PC-3 (cell line): ENCODE measurements at regions not wholly inside any gene's neighbourhood (a gene's known extent, or its start where the extent isn't known, plus 50 kb on each side); places are given as distances from the start of the nearest gene placed in this dataset.

Source experiments
- ATAC-seq: fragments of 200-7000 bp; cut with Tn5 transposase; 2 replicates; pipeline ENCODE4 v1.9.1; 2020; ENCODE audit warnings: mild to moderate bottlenecking, moderate library complexity
- BruUV-seq: library from RNA; stranded (reverse); fragments of 400-500 nt; replicated peaks from 2 replicates; lab custom pipeline; 2021; lab: Mats Ljungman, UMichigan
- CTCF ChIA-PET: fragments of 300-600 bp; sonication (Branson Sonifier 250); formaldehyde crosslinking; loops from one replicate; lab custom pipeline; 2022; ENCODE audit warnings: antibody characterized with exemption; lab: Charles Lee
- POLR2A ChIA-PET: fragments of 300-600 bp; sonication (Branson Sonifier 250); formaldehyde crosslinking; loops from one replicate; lab custom pipeline; 2022; ENCODE audit warnings: antibody characterized with exemption; ENCODE audit not compliant: unreplicated experiment; lab: Charles Lee
- DNase-seq: peaks from one replicate; pipeline ENCODE4 v3.0.0-alpha.2; 2015
- H2AFZ ChIP-seq: fragments of 300-600 bp; sonication (generic); 2 replicates; pipeline ENCODE4 v1.6.0; 2016; ENCODE audit warnings: antibody characterized with exemption, low read length
- H3F3A ChIP-seq: fragments of 300-600 bp; sonication (generic); one replicate; pipeline ENCODE4 v1.6.0; 2017; ENCODE audit warnings: antibody characterized with exemption, low read length, control low read depth, mild to moderate bottlenecking; ENCODE audit not compliant: unreplicated experiment
- H3K27ac ChIP-seq: fragments of 300-600 bp; sonication (generic); 2 replicates; pipeline ENCODE4 v1.5.1; 2016; ENCODE audit warnings: mild to moderate bottlenecking, low read length
- H3K27me3 ChIP-seq: fragments of 300-600 bp; sonication (generic); 2 replicates; pipeline ENCODE4 v1.6.1; 2016; ENCODE audit warnings: low read length, mixed read lengths
- H3K36me3 ChIP-seq: fragments of 300-600 bp; sonication (generic); 2 replicates; pipeline ENCODE4 v1.6.1; 2016; ENCODE audit warnings: low read depth, mixed run types, low read length, mixed read lengths
- H3K4me1 ChIP-seq: fragments of 300-600 bp; sonication (generic); 2 replicates; pipeline ENCODE4 v1.5.1; 2016; ENCODE audit warnings: low read length; ENCODE audit not compliant: insufficient read depth
- H3K4me2 ChIP-seq: fragments of 300-600 bp; sonication (generic); 2 replicates; pipeline ENCODE4 v1.6.0; 2016; ENCODE audit warnings: low read length
- H3K4me3 ChIP-seq: fragments of 300-600 bp; sonication (generic); 2 replicates; pipeline ENCODE4 v1.5.1; 2016; ENCODE audit warnings: mild to moderate bottlenecking, low read length, mixed read lengths
- H3K79me2 ChIP-seq: fragments of 300-600 bp; sonication (generic); 2 replicates; pipeline ENCODE4 v1.6.1; 2017; ENCODE audit warnings: low read length, mixed read lengths
- H3K9ac ChIP-seq: fragments of 300-600 bp; sonication (generic); 2 replicates; pipeline ENCODE4 v1.6.0; 2016; ENCODE audit warnings: mild to moderate bottlenecking, low read length
- H3K9me2 ChIP-seq: fragments of 300-600 bp; sonication (generic); replicated peaks from 2 replicates; pipeline ENCODE4 v1.6.1; 2016; ENCODE audit warnings: mixed run types, low read length, mixed read lengths
- H3K9me3 ChIP-seq: fragments of 300-600 bp; sonication (generic); 2 replicates; pipeline ENCODE4 v1.6.1; 2016; ENCODE audit warnings: low read length, mixed read lengths
- H4K20me1 ChIP-seq: fragments of 300-600 bp; sonication (generic); 2 replicates; pipeline ENCODE4 v1.6.1; 2016; ENCODE audit warnings: low read length, mixed read lengths
- EZH2 ChIP-seq: fragments of 300-600 bp; sonication (generic); IDR thresholded peaks from one replicate; pipeline ENCODE4 v1.6.1; 2017; ENCODE audit warnings: antibody characterized with exemption, mild to moderate bottlenecking, low read length; ENCODE audit not compliant: unreplicated experiment
- EZH2phosphoT487 ChIP-seq: fragments of 300-600 bp; sonication (generic); IDR thresholded peaks from 2 replicates; pipeline ENCODE4 v1.6.1; 2018; ENCODE audit warnings: mild to moderate bottlenecking, antibody characterized with exemption, low read length, borderline replicate concordance
- intact Hi-C: fragments of 100-400 bp; cut with micrococcal nuclease; formaldehyde crosslinking; loops from 2 replicates; pipeline ENCODE4 v1.9.0; 2023
- TF ChIP-seq, protein P1 (sequence below): fragments of 300-600 bp; sonication (generic); conservative IDR thresholded peaks from 2 replicates; pipeline ENCODE4 v1.5.1; 2017; ENCODE audit warnings: antibody characterized with exemption, low read depth, mild to moderate bottlenecking, low read length

- TF ChIP-seq, protein P1, sequence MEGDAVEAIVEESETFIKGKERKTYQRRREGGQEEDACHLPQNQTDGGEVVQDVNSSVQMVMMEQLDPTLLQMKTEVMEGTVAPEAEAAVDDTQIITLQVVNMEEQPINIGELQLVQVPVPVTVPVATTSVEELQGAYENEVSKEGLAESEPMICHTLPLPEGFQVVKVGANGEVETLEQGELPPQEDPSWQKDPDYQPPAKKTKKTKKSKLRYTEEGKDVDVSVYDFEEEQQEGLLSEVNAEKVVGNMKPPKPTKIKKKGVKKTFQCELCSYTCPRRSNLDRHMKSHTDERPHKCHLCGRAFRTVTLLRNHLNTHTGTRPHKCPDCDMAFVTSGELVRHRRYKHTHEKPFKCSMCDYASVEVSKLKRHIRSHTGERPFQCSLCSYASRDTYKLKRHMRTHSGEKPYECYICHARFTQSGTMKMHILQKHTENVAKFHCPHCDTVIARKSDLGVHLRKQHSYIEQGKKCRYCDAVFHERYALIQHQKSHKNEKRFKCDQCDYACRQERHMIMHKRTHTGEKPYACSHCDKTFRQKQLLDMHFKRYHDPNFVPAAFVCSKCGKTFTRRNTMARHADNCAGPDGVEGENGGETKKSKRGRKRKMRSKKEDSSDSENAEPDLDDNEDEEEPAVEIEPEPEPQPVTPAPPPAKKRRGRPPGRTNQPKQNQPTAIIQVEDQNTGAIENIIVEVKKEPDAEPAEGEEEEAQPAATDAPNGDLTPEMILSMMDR: no peak
- TF ChIP-seq EZH2 (no peak), EZH2phosphoT487 (no peak)
- peaks cover 44% of the 10 kb centered on the region for H3K27me3 ChIP-seq
- H3F3A ChIP-seq: no peaks in the 10 kb centered on the region
- BruUV-seq: no TSS peak
- H3K4me1 ChIP-seq: no peaks in the 10 kb centered on the region
- DNase-seq (no peak), ATAC-seq (no peak)
- intact Hi-C loops: no loop called here
- ChIA-PET CTCF (no interaction called here), POLR2A (no interaction called here)
- no peak overlapping the region for H3K4me2 ChIP-seq
- H2AFZ ChIP-seq: no peak overlapping the region
- no peaks in the 10 kb centered on the region for H3K79me2 ChIP-seq
- H3K4me3 ChIP-seq: no peak overlapping the region
- no peak overlapping the region for H3K9ac ChIP-seq
- H3K9me3 ChIP-seq: no peaks in the 10 kb centered on the region
- H3K9me2 ChIP-seq: no peaks in the 10 kb centered on the region
- H3K36me3 ChIP-seq: no peaks in the 10 kb centered on the region
- H4K20me1 ChIP-seq: no peaks in the 10 kb centered on the region
- H3K27ac ChIP-seq: no peak overlapping the region
These were observed 93.3 kb upstream of the PAPOLG start for GRCh38 chr2:60662781-60663180.

- ChIA-PET POLR2A (no interaction called here), CTCF (no interaction called here)
- Histone ChIP-seq H3K36me3 (no peaks in the 10 kb centered on the region), H3K4me3 (no peak overlapping the region), H2AFZ (no peak overlapping the region), H4K20me1 (no peaks in the 10 kb centered on the region), H3K9ac (no peak overlapping the region), H3K4me2 (no peak overlapping the region), H3K79me2 (no peaks in the 10 kb centered on the region), H3K9me2 (no peaks in the 10 kb centered on the region), H3K27ac (no peak overlapping the region), H3K4me1 (no peaks in the 10 kb centered on the region), H3K27me3 (peaks cover 27% of the 10 kb centered on the region), H3K9me3 (no peaks in the 10 kb centered on the region), H3F3A (no peaks in the 10 kb centered on the region)
- ATAC-seq (no peak), DNase-seq (no peak)
- TF ChIP-seq EZH2phosphoT487 (no peak), EZH2 (no peak)
- TF ChIP-seq, protein P1: no peak
- BruUV-seq: no TSS peak
- intact Hi-C loops: no loop called here
These were observed 84.1 kb upstream of the PAPOLG start for GRCh38 chr2:60671966-60672365.

GRCh38 chr2:60674524-60675165 is 81.4 kb upstream of the PAPOLG start:
- intact Hi-C loops: no loop called here
- no peak overlapping the region for H3K9ac ChIP-seq
- TF ChIP-seq, protein P1: peak; percentile 92
- TF ChIP-seq EZH2phosphoT487 (no peak), EZH2 (no peak)
- H3K27ac ChIP-seq: no peak overlapping the region
- DNase-seq (peak; percentile 84), ATAC-seq (peak; percentile 100)
- ChIA-PET CTCF (interaction anchor here (0.6 to 0.9 kb wide), 4 partner anchors 10 to 1311 kb away, joined by 3 to 4 read pairs (median 3); no protein-coding TSS in a partner anchor), POLR2A (no interaction called here)
- H3K9me2 ChIP-seq: no peaks in the 10 kb centered on the region
- H3K4me2 ChIP-seq: no peak overlapping the region
- no peaks in the 10 kb centered on the region for H3K4me1 ChIP-seq
- H2AFZ ChIP-seq: peak overlapping the region; percentile 48; the same call in 1 of the 2 replicates
- H4K20me1 ChIP-seq: no peaks in the 10 kb centered on the region
- no peaks in the 10 kb centered on the region for H3K79me2 ChIP-seq
- H3K36me3 ChIP-seq: no peaks in the 10 kb centered on the region
- BruUV-seq: no TSS peak
- H3K4me3 ChIP-seq: no peak overlapping the region
- no peaks in the 10 kb centered on the region for H3K9me3 ChIP-seq
- no peaks in the 10 kb centered on the region for H3F3A ChIP-seq
- H3K27me3 ChIP-seq: peaks cover 54% of the 10 kb centered on the region
